Prostate gland (tissue), 2 donors: ENCODE measurements at regions not wholly inside any gene's neighbourhood (a gene's known extent, or its start where the extent isn't known, plus 50 kb on each side); places are given as distances from the start of the nearest gene placed in this dataset.

Experiments
- DNase-seq: peaks from one replicate; pipeline ENCODE4 v3.0.0-alpha.2; 2019; ENCODE audit warnings: low spot score
- H3K27ac ChIP-seq, 2 donors: fragments of 200-600 bp; sonication (generic); 2 replicates each; pipeline ENCODE4 v1.5.1; 2017 to 2019
- H3K27me3 ChIP-seq: fragments of 200-600 bp; sonication (generic); replicated peaks from 2 replicates; pipeline ENCODE4 v1.5.1; 2019; ENCODE audit not compliant: insufficient read depth
- H3K36me3 ChIP-seq, 2 donors: fragments of 200-600 bp; sonication (generic); 1 replicate in 1 of 2; 2 replicates in 1 of 2; pipeline versions ENCODE4 v1.5.1 to v1.8.1; 2017 to 2019
- H3K4me1 ChIP-seq: fragments of 200-600 bp; sonication (generic); replicated peaks from 2 replicates; pipeline ENCODE4 v1.5.1; 2019
- H3K4me3 ChIP-seq, 2 donors: fragments of 200-600 bp; sonication (generic); 2 replicates each; pipeline ENCODE4 v1.5.1; 2017 to 2019
- H3K9me3 ChIP-seq: fragments of 200-600 bp; sonication (generic); 2 replicates; pipeline ENCODE4 v1.5.1; 2017
- CTCF ChIP-seq, 4 experiments: fragments of 200-600 bp in 2 of 4; fragments of 450-650 bp in 2 of 4; sonication (generic) in 2 of 4; IDR thresholded peaks; 1 replicate in 3 of 4; 2 replicates in 1 of 4; pipeline ENCODE4 v1.5.1; 2016 to 2019; ENCODE audit warnings: antibody characterized with exemption in 4 of 4, mild to moderate bottlenecking in 2 of 4, moderate library complexity in 2 of 4
- POLR2A ChIP-seq: fragments of 450-650 bp; IDR thresholded peaks from one replicate; pipeline ENCODE4 v1.6.1; 2016; ENCODE audit warnings: antibody characterized with exemption, mild to moderate bottlenecking
- POLR2AphosphoS5 ChIP-seq: sonication (generic); formaldehyde crosslinking; IDR thresholded peaks from one replicate; pipeline ENCODE4 v1.6.1; 2017; ENCODE audit warnings: antibody characterized with exemption
- WGBS: methylation state at CpG from one replicate; pipeline ENCODE4 v1.1.5; 2018; 5-methylcytosine and 5-hydroxymethylcytosine counted together
- intact Hi-C: fragments of 100-400 bp; cut with DNase I; formaldehyde crosslinking; loops from one replicate; pipeline ENCODE4 v1.14.2; 2022

- no peak for DNase-seq
- Histone ChIP-seq H3K27me3 (no peaks in the 10 kb centered on the region), H3K9me3 (no peaks in the 10 kb centered on the region), H3K27ac (no peak overlapping the region), H3K36me3 (no peaks in the 10 kb centered on the region), H3K4me1 (no peaks in the 10 kb centered on the region), H3K4me3 (no peak overlapping the region)
- WGBS, result 81% methylated on average over 3 of the region's 3 CpGs
- TF ChIP-seq CTCF (IDR thresholded peaks at IDR 0.05) (no peak), POLR2AphosphoS5 (no peak), POLR2A (no peak)
- intact Hi-C loops, result no loop called here
Observed at GRCh38 chr4:104740161-104740560, 245.5 kb upstream of the CXXC4 start.

GRCh38 chr4:104743215-104743653, 248.5 kb upstream of the CXXC4 start:
- Histone ChIP-seq H3K4me3 (no peak overlapping the region), H3K9me3 (no peaks in the 10 kb centered on the region), H3K27me3 (no peaks in the 10 kb centered on the region), H3K4me1 (no peaks in the 10 kb centered on the region), H3K36me3 (no peaks in the 10 kb centered on the region), H3K27ac (no peak overlapping the region)
- TF ChIP-seq CTCF (IDR thresholded peaks at IDR 0.05), result no peak
- no peak for TF ChIP-seq POLR2AphosphoS5
- no peak for TF ChIP-seq POLR2A
- WGBS, result 75% methylated on average over 6 of the region's 6 CpGs
- intact Hi-C loops, result no loop called here
- DNase-seq, result no peak

- 63% methylated on average over 1 of the region's 1 CpG for WGBS
Observed at GRCh38 chr4:104747635-104748034, 252.9 kb upstream of the CXXC4 start.

GRCh38 chr4:104749062-104749461, 254.4 kb upstream of the CXXC4 start:
- no peaks in the 10 kb centered on the region for H3K27me3 ChIP-seq
- no peaks in the 10 kb centered on the region for H3K9me3 ChIP-seq
- no peak overlapping the region for H3K4me3 ChIP-seq
- WGBS, result 86% methylated on average over 3 of the region's 3 CpGs
- intact Hi-C loops, result no loop called here
- TF ChIP-seq POLR2AphosphoS5 (no peak), CTCF (IDR thresholded peaks at IDR 0.05) (no peak), POLR2A (no peak)
- no peaks in the 10 kb centered on the region for H3K4me1 ChIP-seq
- no peak for DNase-seq
- no peak overlapping the region for H3K27ac ChIP-seq
- no peaks in the 10 kb centered on the region for H3K36me3 ChIP-seq

More at GRCh38 chr4:104747635-104748034, 252.9 kb upstream of the CXXC4 start:
- no peaks in the 10 kb centered on the region for H3K9me3 ChIP-seq
- no peaks in the 10 kb centered on the region for H3K36me3 ChIP-seq
- no peak overlapping the region for H3K27ac ChIP-seq
- H3K4me1 ChIP-seq, result no peaks in the 10 kb centered on the region
- H3K27me3 ChIP-seq, result no peaks in the 10 kb centered on the region
- no peak for DNase-seq
- intact Hi-C loops, result no loop called here
- TF ChIP-seq CTCF (IDR thresholded peaks at IDR 0.05) (no peak), POLR2A (no peak), POLR2AphosphoS5 (no peak)
- no peak overlapping the region for H3K4me3 ChIP-seq

GRCh38 chr4:104750008-104750407, 255.3 kb upstream of the CXXC4 start:
- no peaks in the 10 kb centered on the region for H3K4me1 ChIP-seq
- WGBS, result 37% methylated on average over 2 of the region's 2 CpGs

More at GRCh38 chr4:104750008-104750407, 255.3 kb upstream of the CXXC4 start:
- H3K27me3 ChIP-seq, result no peaks in the 10 kb centered on the region
- H3K36me3 ChIP-seq, result no peaks in the 10 kb centered on the region
- H3K27ac ChIP-seq, result no peak overlapping the region
- DNase-seq, result no peak
- no peak overlapping the region for H3K4me3 ChIP-seq
- TF ChIP-seq POLR2AphosphoS5, result no peak
- TF ChIP-seq CTCF (IDR thresholded peaks at IDR 0.05), result no peak
- TF ChIP-seq POLR2A, result no peak
- intact Hi-C loops, result no loop called here
- no peaks in the 10 kb centered on the region for H3K9me3 ChIP-seq
